Smooth muscle cell (in vitro differentiated cells): ENCODE measurements at regions not wholly inside any gene's neighbourhood (a gene's known extent, or its start where the extent isn't known, plus 50 kb on each side); places are given as distances from the start of the nearest gene placed in this dataset.

Experiments used
- DNase-seq: peaks from one replicate; lab custom pipeline; 2025; ENCODE audit not compliant: unreplicated experiment; lab: John Stamatoyannopoulos, UW
- H2AFZ ChIP-seq: fragments of 200-600 bp; sonication (generic); 2 replicates; pipeline ENCODE4 v1.6.0; 2016; ENCODE audit warnings: antibody characterized with exemption, low read depth, mild to moderate bottlenecking
- H3F3A ChIP-seq: fragments of 200-600 bp; sonication (generic); 2 replicates; pipeline ENCODE4 v1.6.0; 2017; ENCODE audit warnings: antibody characterized with exemption, low read depth
- H3K27ac ChIP-seq: fragments of 200-600 bp; sonication (generic); 2 replicates; pipeline ENCODE4 v1.5.1; 2016; ENCODE audit warnings: low read depth, mild to moderate bottlenecking
- H3K27me3 ChIP-seq: fragments of 200-600 bp; sonication (generic); 2 replicates; pipeline ENCODE4 v1.6.1; 2016; ENCODE audit warnings: low read depth, mild to moderate bottlenecking
- H3K36me3 ChIP-seq: fragments of 200-600 bp; sonication (generic); 2 replicates; pipeline ENCODE4 v1.5.1; 2016; ENCODE audit warnings: low read depth
- H3K4me1 ChIP-seq: fragments of 200-600 bp; sonication (generic); 2 replicates; pipeline ENCODE4 v1.5.1; 2016; ENCODE audit warnings: low read depth
- H3K4me2 ChIP-seq: fragments of 200-600 bp; sonication (generic); 2 replicates; pipeline ENCODE4 v1.6.0; 2016; ENCODE audit warnings: mild to moderate bottlenecking
- H3K4me3 ChIP-seq: fragments of 200-600 bp; sonication (generic); 2 replicates; pipeline ENCODE4 v1.5.1; 2016; ENCODE audit warnings: mild to moderate bottlenecking
- H3K79me2 ChIP-seq: fragments of 200-600 bp; sonication (generic); 2 replicates; pipeline ENCODE4 v1.6.0; 2016; ENCODE audit warnings: low read depth, mild to moderate bottlenecking
- H3K9ac ChIP-seq: fragments of 200-600 bp; sonication (generic); 2 replicates; pipeline ENCODE4 v1.6.0; 2016; ENCODE audit warnings: low read depth
- H3K9me3 ChIP-seq: fragments of 200-600 bp; sonication (generic); replicated peaks from 2 replicates; pipeline ENCODE4 v1.5.1; 2016; ENCODE audit warnings: low read depth
- H4K20me1 ChIP-seq: fragments of 200-600 bp; sonication (generic); 2 replicates; pipeline ENCODE4 v1.6.0; 2016; ENCODE audit warnings: low read depth
- CTCF ChIP-seq: fragments of 200-600 bp; sonication (generic); IDR thresholded peaks from 2 replicates; pipeline ENCODE4 v1.5.1; 2017; ENCODE audit warnings: borderline replicate concordance, mild to moderate bottlenecking, antibody characterized with exemption; ENCODE audit not compliant: insufficient read depth, poor library complexity, severe bottlenecking
- WGBS: methylation state at CpG from one replicate; pipeline ENCODE4 v1.1.7; 2016; ENCODE audit warnings: low lambda C conversion rate; 5-methylcytosine and 5-hydroxymethylcytosine counted together

GRCh38 chr10:85194706-85195105, 866.3 kb downstream of the CCSER2 start:
- Histone ChIP-seq H3K79me2 (no peaks in the 10 kb centered on the region), H3K36me3 (no peaks in the 10 kb centered on the region), H4K20me1 (no peaks in the 10 kb centered on the region), H3K9me3 (no peaks in the 10 kb centered on the region), H3K9ac (no peak overlapping the region), H3K27me3 (peaks cover 43% of the 10 kb centered on the region), H3K4me2 (no peak overlapping the region), H3F3A (no peaks in the 10 kb centered on the region), H3K4me1 (no peaks in the 10 kb centered on the region), H3K4me3 (no peak overlapping the region), H2AFZ (no peak overlapping the region), H3K27ac (no peak overlapping the region)
- TF ChIP-seq CTCF: no peak
- WGBS: 100% methylated on average over 1 of the region's 1 CpG
- DNase-seq: no peak

DNA sequence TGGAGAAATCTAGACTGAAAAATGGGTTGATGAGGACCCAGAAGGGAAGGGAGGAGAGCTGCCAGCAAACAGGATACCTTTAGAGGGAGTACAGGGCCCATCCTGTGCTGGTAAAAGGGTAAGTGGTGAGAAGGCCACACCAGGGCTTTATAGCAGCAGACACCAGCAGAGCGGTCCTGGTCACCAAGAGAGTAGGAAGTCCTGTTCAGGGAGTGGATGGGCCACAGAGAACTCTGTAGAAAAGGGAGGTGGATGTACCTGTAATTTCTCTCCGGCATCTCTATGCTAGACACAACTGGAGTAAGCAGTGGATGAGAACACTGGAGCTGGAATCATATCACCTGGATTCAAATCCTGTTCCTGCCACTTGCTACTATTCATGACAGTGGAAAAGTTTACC, 867.2 kb downstream of the CCSER2 start:
- Histone ChIP-seq H3K27me3 (peaks cover 51% of the 10 kb centered on the region), H3K36me3 (no peaks in the 10 kb centered on the region), H3K79me2 (no peaks in the 10 kb centered on the region), H3K9me3 (no peaks in the 10 kb centered on the region), H3F3A (no peaks in the 10 kb centered on the region), H3K4me1 (no peaks in the 10 kb centered on the region), H3K9ac (no peak overlapping the region), H3K4me2 (no peak overlapping the region), H4K20me1 (no peaks in the 10 kb centered on the region), H3K27ac (no peak overlapping the region), H3K4me3 (no peak overlapping the region), H2AFZ (no peak overlapping the region)
- no peak for TF ChIP-seq CTCF
- WGBS: 93% methylated on average over 2 of the region's 2 CpGs
- DNase-seq: no peak

DNA sequence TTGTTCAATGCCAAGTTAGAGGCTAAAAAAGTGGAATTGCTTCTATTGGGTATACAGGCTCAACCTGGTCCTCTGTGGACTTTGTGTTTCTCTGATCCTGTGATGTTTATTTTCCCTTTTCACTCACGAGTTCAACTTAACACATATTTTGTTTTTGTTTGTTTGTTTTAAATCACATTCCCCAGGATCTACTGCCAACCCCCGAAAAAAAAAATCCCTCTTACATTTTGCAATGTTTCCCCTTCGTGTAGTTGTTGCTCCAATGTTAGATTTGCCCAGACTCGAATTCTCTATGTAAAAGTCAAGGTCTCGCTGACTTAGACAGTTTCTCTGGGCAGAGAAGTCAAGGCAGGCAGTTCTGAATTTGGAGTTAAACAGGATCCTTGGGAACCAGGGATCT, 876.4 kb downstream of the CCSER2 start:
- Histone ChIP-seq H3K27me3 (peaks cover 30% of the 10 kb centered on the region), H3F3A (no peaks in the 10 kb centered on the region), H3K4me3 (no peak overlapping the region), H4K20me1 (no peaks in the 10 kb centered on the region), H3K79me2 (no peaks in the 10 kb centered on the region), H2AFZ (no peak overlapping the region), H3K4me1 (no peaks in the 10 kb centered on the region), H3K4me2 (no peak overlapping the region), H3K9ac (no peak overlapping the region), H3K9me3 (no peaks in the 10 kb centered on the region), H3K36me3 (no peaks in the 10 kb centered on the region), H3K27ac (no peak overlapping the region)
- TF ChIP-seq CTCF: no peak
- 85% methylated on average over 5 of the region's 5 CpGs for WGBS
- no peak for DNase-seq

GRCh38 chr10:85212526-85212925, 884.1 kb downstream of the CCSER2 start:
- Histone ChIP-seq H3K36me3 (no peaks in the 10 kb centered on the region), H3K4me1 (no peaks in the 10 kb centered on the region), H3K9me3 (no peaks in the 10 kb centered on the region), H4K20me1 (no peaks in the 10 kb centered on the region), H3K27me3 (peaks cover 9% of the 10 kb centered on the region), H3K4me3 (no peak overlapping the region), H2AFZ (no peak overlapping the region), H3K4me2 (no peak overlapping the region), H3F3A (no peaks in the 10 kb centered on the region), H3K27ac (no peak overlapping the region), H3K9ac (no peak overlapping the region), H3K79me2 (no peaks in the 10 kb centered on the region)
- WGBS: 64% methylated on average over 1 of the region's 1 CpG
- no peak for DNase-seq
- no peak for TF ChIP-seq CTCF
